OCI-LY7 (cell line): ENCODE measurements at regions not wholly inside any gene's neighbourhood (a gene's known extent, or its start where the extent isn't known, plus 50 kb on each side); places are given as distances from the start of the nearest gene placed in this dataset.

Experiments used
- BruUV-seq: library from RNA; stranded (reverse); fragments of 400-500 nt; replicated peaks from 2 replicates; lab custom pipeline; 2021; lab: Mats Ljungman, UMichigan
- CTCF ChIA-PET: fragments of 300-600 bp; sonication (Branson Sonifier 250); formaldehyde crosslinking; loops from one replicate; lab custom pipeline; 2022; ENCODE audit warnings: antibody characterized with exemption; ENCODE audit not compliant: unreplicated experiment; lab: Charles Lee
- POLR2A ChIA-PET: fragments of 300-600 bp; sonication (Branson Sonifier 250); formaldehyde crosslinking; loops from one replicate; lab custom pipeline; 2022; ENCODE audit warnings: antibody characterized with exemption; lab: Charles Lee
- DNase-seq: peaks from one replicate; pipeline ENCODE4 v3.0.0-alpha.2; 2015; ENCODE audit warnings: low spot score
- H2AFZ ChIP-seq: fragments of 200-600 bp; sonication (generic), shearing (Covaris generic); 2 replicates; pipeline ENCODE4 v1.6.1; 2014; ENCODE audit warnings: mild to moderate bottlenecking, antibody characterized with exemption, low read length, moderate library complexity
- H3K27ac ChIP-seq: fragments of 200-600 bp; sonication (generic); 2 replicates; pipeline ENCODE4 v1.5.1; 2014; ENCODE audit warnings: mixed run types, low read depth, mild to moderate bottlenecking, moderate library complexity, low read length, inconsistent platforms; ENCODE audit not compliant: poor library complexity, severe bottlenecking
- H3K36me3 ChIP-seq: fragments of 200-600 bp; sonication (generic); 2 replicates; pipeline ENCODE4 v1.6.1; 2014; ENCODE audit warnings: mild to moderate bottlenecking, antibody characterized with exemption, low read length, moderate library complexity, mixed read lengths; ENCODE audit not compliant: insufficient read depth
- H3K4me1 ChIP-seq: fragments of 200-600 bp; sonication (generic); 2 replicates; pipeline ENCODE4 v1.5.1; 2014; ENCODE audit warnings: mild to moderate bottlenecking, low read length; ENCODE audit not compliant: insufficient read depth, poor library complexity, severe bottlenecking
- H3K4me2 ChIP-seq: fragments of 200-600 bp; sonication (generic); 2 replicates; pipeline ENCODE4 v1.6.1; 2014; ENCODE audit warnings: mild to moderate bottlenecking, low read length
- H3K4me3 ChIP-seq: fragments of 200-600 bp; sonication (generic); 2 replicates; pipeline ENCODE4 v1.5.1; 2014; ENCODE audit warnings: mild to moderate bottlenecking, low read depth, low read length; ENCODE audit not compliant: poor library complexity, severe bottlenecking
- H3K79me2 ChIP-seq: fragments of 200-600 bp; sonication (generic); 2 replicates; pipeline ENCODE4 v1.6.1; 2016; ENCODE audit warnings: low read depth, mild to moderate bottlenecking, low read length, moderate library complexity, mixed read lengths; ENCODE audit not compliant: insufficient read depth
- H3K9me2 ChIP-seq: fragments of 200-600 bp; sonication (generic); 2 replicates; pipeline ENCODE4 v1.6.1; 2016; ENCODE audit warnings: mild to moderate bottlenecking, low read length, mixed read lengths; ENCODE audit not compliant: insufficient read depth
- H3K9me3 ChIP-seq: fragments of 200-600 bp; sonication (generic); 2 replicates; pipeline ENCODE4 v1.6.1; 2014; ENCODE audit warnings: mild to moderate bottlenecking, mixed run types, low read length, mixed read lengths
- H4K20me1 ChIP-seq: fragments of 200-600 bp; sonication (generic); 2 replicates; pipeline ENCODE4 v1.6.1; 2014; ENCODE audit warnings: mild to moderate bottlenecking, antibody characterized with exemption, low read length, moderate library complexity, mixed read lengths; ENCODE audit not compliant: insufficient read depth
- EZH2phosphoT487 ChIP-seq: fragments of 200-600 bp; sonication (generic); IDR thresholded peaks from 2 replicates; pipeline ENCODE4 v1.6.1; 2018; ENCODE audit warnings: low read depth, borderline replicate concordance, mild to moderate bottlenecking, mixed run types, antibody characterized with exemption, low read length, moderate library complexity, mixed read lengths
- intact Hi-C: fragments of 100-400 bp; cut with micrococcal nuclease; formaldehyde crosslinking; loops from one replicate; pipeline ENCODE4 v1.10.0; 2022; ENCODE audit not compliant: unreplicated experiment
- TF ChIP-seq, protein P1 (sequence below): fragments of 200-600 bp; sonication (generic); conservative IDR thresholded peaks from 2 replicates; pipeline ENCODE4 v1.5.1; 2014; ENCODE audit warnings: mild to moderate bottlenecking, antibody characterized with exemption, low read length, moderate library complexity, mixed read lengths

DNA sequence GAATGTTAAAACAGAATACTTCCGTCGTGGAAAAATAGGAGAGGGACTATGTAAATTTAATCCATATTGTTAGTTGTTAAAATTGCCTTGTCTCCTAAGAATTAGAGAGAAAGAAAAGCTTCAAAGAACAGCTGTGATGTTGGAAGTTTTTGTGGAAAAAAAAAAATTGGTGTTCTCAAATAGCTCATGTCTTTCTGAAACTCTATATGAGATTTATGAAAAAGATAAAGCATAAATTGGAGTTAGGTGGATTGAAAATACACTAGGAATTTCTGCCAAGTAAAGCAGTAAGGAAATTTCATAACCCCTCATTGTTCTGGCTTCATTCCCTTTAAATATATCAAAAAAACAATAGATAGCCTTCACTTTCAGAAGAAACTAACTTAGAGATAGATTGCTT lies 274.0 kb upstream of the ADAMTS5 start:
- BruUV-seq: no TSS peak
- Histone ChIP-seq H3K27ac (no peak overlapping the region), H3K4me2 (no peak overlapping the region), H3K36me3 (no peaks in the 10 kb centered on the region), H2AFZ (no peak overlapping the region), H3K9me3 (0 out of 2 replicates have a peak, but pooled peaks cover 7% of the 10 kb centered on the region), H3K4me1 (no peaks in the 10 kb centered on the region), H3K79me2 (no peaks in the 10 kb centered on the region), H4K20me1 (no peaks in the 10 kb centered on the region), H3K9me2 (no peaks in the 10 kb centered on the region), H3K4me3 (no peak overlapping the region)
- CTCF ChIA-PET: no interaction called here
- POLR2A ChIA-PET: no interaction called here
- TF ChIP-seq, protein P1, sequence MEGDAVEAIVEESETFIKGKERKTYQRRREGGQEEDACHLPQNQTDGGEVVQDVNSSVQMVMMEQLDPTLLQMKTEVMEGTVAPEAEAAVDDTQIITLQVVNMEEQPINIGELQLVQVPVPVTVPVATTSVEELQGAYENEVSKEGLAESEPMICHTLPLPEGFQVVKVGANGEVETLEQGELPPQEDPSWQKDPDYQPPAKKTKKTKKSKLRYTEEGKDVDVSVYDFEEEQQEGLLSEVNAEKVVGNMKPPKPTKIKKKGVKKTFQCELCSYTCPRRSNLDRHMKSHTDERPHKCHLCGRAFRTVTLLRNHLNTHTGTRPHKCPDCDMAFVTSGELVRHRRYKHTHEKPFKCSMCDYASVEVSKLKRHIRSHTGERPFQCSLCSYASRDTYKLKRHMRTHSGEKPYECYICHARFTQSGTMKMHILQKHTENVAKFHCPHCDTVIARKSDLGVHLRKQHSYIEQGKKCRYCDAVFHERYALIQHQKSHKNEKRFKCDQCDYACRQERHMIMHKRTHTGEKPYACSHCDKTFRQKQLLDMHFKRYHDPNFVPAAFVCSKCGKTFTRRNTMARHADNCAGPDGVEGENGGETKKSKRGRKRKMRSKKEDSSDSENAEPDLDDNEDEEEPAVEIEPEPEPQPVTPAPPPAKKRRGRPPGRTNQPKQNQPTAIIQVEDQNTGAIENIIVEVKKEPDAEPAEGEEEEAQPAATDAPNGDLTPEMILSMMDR: no peak
- TF ChIP-seq EZH2phosphoT487: no peak
- no peak for DNase-seq
- intact Hi-C loops: no loop called here

DNA sequence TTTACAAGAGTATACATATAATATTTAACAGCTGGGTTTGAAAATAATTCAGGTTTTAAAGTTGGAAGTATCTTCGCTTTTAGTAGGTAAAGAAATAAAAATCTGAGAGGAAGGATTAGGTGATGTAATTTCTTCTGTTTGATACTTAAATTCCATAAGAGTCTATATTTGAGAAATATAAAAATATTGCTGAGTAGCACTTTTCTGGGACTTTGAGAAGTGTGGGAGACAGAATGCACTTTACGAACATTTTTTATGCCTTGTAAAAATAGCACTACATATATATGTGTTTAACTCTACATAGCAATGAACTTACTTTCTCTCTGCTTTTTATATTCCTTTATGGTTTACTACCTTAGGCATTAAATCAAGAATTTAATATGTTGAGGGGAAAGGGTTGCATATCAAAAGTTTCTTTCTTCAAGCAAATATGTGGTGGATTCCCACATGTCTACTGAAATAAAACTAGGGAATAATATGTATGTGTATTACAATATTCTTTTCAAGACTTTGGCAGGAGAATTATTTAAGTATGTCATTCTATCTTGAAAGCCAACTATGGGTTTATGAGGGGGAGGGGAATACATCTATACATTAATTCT lies 266.7 kb upstream of the ADAMTS5 start:
- intact Hi-C loops: no loop called here
- H3K79me2 ChIP-seq: no peaks in the 10 kb centered on the region
- no TSS peak for BruUV-seq

DNA sequence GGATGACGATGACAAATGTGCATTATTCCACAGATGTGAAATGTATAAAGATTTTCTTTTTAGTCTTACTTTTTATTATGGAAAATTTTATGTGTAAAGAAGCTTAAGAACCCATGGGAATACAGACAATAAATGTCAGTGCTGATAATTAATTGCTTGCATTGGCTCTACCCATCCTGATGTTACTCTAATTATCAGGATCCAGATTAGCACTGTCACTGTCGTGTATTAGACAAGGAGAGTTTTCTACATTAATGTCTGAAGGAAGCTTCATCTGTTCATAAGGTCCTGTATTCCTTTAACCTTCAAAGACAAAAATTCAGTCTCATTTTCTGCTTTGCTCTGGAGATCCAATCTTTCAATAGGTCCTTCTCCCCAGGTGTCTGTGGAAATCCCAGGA lies 259.1 kb upstream of the ADAMTS5 start:
- TF ChIP-seq, protein P1: no peak
- no peak for TF ChIP-seq EZH2phosphoT487
- ChIA-PET POLR2A (no interaction called here), CTCF (no interaction called here)
- intact Hi-C loops: no loop called here
- H3K79me2 ChIP-seq: no peaks in the 10 kb centered on the region
- BruUV-seq: no TSS peak
- no peaks in the 10 kb centered on the region for H4K20me1 ChIP-seq
- no peaks in the 10 kb centered on the region for H3K36me3 ChIP-seq
- H3K9me3 ChIP-seq: peaks cover 44% of the 10 kb centered on the region
- H3K4me3 ChIP-seq: no peak overlapping the region
- no peak overlapping the region for H3K4me2 ChIP-seq
- DNase-seq: no peak
- no peak overlapping the region for H3K27ac ChIP-seq
- no peaks in the 10 kb centered on the region for H3K4me1 ChIP-seq
- no peak overlapping the region for H2AFZ ChIP-seq
- no peaks in the 10 kb centered on the region for H3K9me2 ChIP-seq

More for the DNA sequence above, 266.7 kb upstream of the ADAMTS5 start:
- H3K4me3 ChIP-seq: no peak overlapping the region
- DNase-seq: no peak
- no peak overlapping the region for H3K4me2 ChIP-seq
- no peaks in the 10 kb centered on the region for H4K20me1 ChIP-seq
- TF ChIP-seq, protein P1: no peak
- TF ChIP-seq EZH2phosphoT487: no peak
- H3K4me1 ChIP-seq: no peaks in the 10 kb centered on the region
- peaks cover 22% of the 10 kb centered on the region; the same call in 1 of the 2 replicates for H3K9me3 ChIP-seq
- ChIA-PET CTCF (no interaction called here), POLR2A (no interaction called here)
- H3K9me2 ChIP-seq: no peaks in the 10 kb centered on the region
- no peak overlapping the region for H2AFZ ChIP-seq
- no peak overlapping the region for H3K27ac ChIP-seq
- no peaks in the 10 kb centered on the region for H3K36me3 ChIP-seq
